Trophoblast cell (in vitro differentiated cells and primary cell): ENCODE measurements at regions not wholly inside any gene's neighbourhood (a gene's known extent, or its start where the extent isn't known, plus 50 kb on each side); places are given as distances from the start of the nearest gene placed in this dataset.
"Not testable (repeated sequence)": the region's sequence is repeated elsewhere in the genome, so short reads cannot be mapped to it uniquely, and the experiment has no call there.

Experiments
- DNase-seq, 2 donors: peaks; one replicate each; pipeline ENCODE4 v3.0.0-alpha.2; 2016
- H2AFZ ChIP-seq: 2 replicates; pipeline ENCODE4 v1.6.1; 2013; ENCODE audit warnings: low read length, moderate library complexity, mild to moderate bottlenecking; ENCODE audit not compliant: insufficient read depth, poor library complexity
- H2AK5ac ChIP-seq: 2 replicates; pipeline ENCODE4 v1.6.1; 2013; ENCODE audit warnings: mild to moderate bottlenecking, low read length
- H2BK120ac ChIP-seq: 2 replicates; pipeline ENCODE4 v1.6.1; 2013; ENCODE audit warnings: low read length, mild to moderate bottlenecking, moderate library complexity; ENCODE audit not compliant: insufficient read depth, poor library complexity
- H2BK12ac ChIP-seq: 2 replicates; pipeline ENCODE4 v1.6.1; 2013; ENCODE audit warnings: mild to moderate bottlenecking, low read length, moderate library complexity
- H2BK5ac ChIP-seq: 2 replicates; pipeline ENCODE4 v1.6.1; 2013; ENCODE audit warnings: low read length, low read depth, moderate library complexity, mild to moderate bottlenecking; ENCODE audit not compliant: poor library complexity
- H3K14ac ChIP-seq: 2 replicates; pipeline ENCODE4 v1.6.1; 2013; ENCODE audit warnings: mild to moderate bottlenecking, low read length
- H3K18ac ChIP-seq: 2 replicates; pipeline ENCODE4 v1.6.1; 2013; ENCODE audit warnings: mild to moderate bottlenecking, low read length
- H3K23ac ChIP-seq: 2 replicates; pipeline ENCODE4 v1.6.1; 2013; ENCODE audit warnings: low read length
- H3K27ac ChIP-seq: 2 replicates; pipeline ENCODE4 v1.5.1; 2013; ENCODE audit warnings: low read depth, mild to moderate bottlenecking, inconsistent platforms, low read length, moderate library complexity
- H3K27me3 ChIP-seq: 2 replicates; pipeline ENCODE4 v1.6.1; 2013; ENCODE audit warnings: inconsistent platforms, mild to moderate bottlenecking, low read length, moderate library complexity; ENCODE audit not compliant: insufficient read depth
- H3K36me3 ChIP-seq, 2 experiments: 1 replicate in 1 of 2; 2 replicates in 1 of 2; pipeline ENCODE4 v1.6.1; 2013; ENCODE audit warnings: low read length in 2 of 2, mild to moderate bottlenecking in 2 of 2, moderate library complexity in 1 of 2; ENCODE audit not compliant: insufficient read depth in 2 of 2, control insufficient read depth in 1 of 2
- H3K4ac ChIP-seq: 2 replicates; pipeline ENCODE4 v1.6.1; 2013; ENCODE audit warnings: low read depth, mild to moderate bottlenecking, low read length, moderate library complexity
- H3K4me1 ChIP-seq, 2 experiments: 1 replicate in 1 of 2; 2 replicates in 1 of 2; pipeline ENCODE4 v1.6.1; 2013; ENCODE audit warnings: low read length in 2 of 2, mild to moderate bottlenecking in 2 of 2, moderate library complexity in 1 of 2; ENCODE audit not compliant: insufficient read depth in 2 of 2, control insufficient read depth in 1 of 2
- H3K4me2 ChIP-seq: 2 replicates; pipeline ENCODE4 v1.6.1; 2013; ENCODE audit warnings: inconsistent platforms, mild to moderate bottlenecking, low read length, moderate library complexity
- H3K4me3 ChIP-seq: 2 replicates; pipeline ENCODE4 v1.5.1; 2013; ENCODE audit warnings: mild to moderate bottlenecking, low read depth, low read length, inconsistent platforms
- H3K79me1 ChIP-seq: one replicate; pipeline ENCODE4 v1.6.1; 2013; ENCODE audit warnings: low read length
- H3K79me2 ChIP-seq: 2 replicates; pipeline ENCODE4 v1.6.1; 2013; ENCODE audit warnings: low read length, mild to moderate bottlenecking; ENCODE audit not compliant: control insufficient read depth, insufficient read depth, poor library complexity
- H3K9ac ChIP-seq: 2 replicates; pipeline ENCODE4 v1.6.1; 2013; ENCODE audit warnings: mild to moderate bottlenecking, low read length
- H3K9me3 ChIP-seq: 2 replicates; pipeline ENCODE4 v1.6.1; 2013; ENCODE audit warnings: low read depth, mild to moderate bottlenecking, control low read depth, inconsistent platforms, low read length; ENCODE audit not compliant: insufficient read depth
- H4K12ac ChIP-seq: 2 replicates; pipeline ENCODE4 v1.6.1; 2013; ENCODE audit warnings: low read depth, mild to moderate bottlenecking, low read length, moderate library complexity
- H4K8ac ChIP-seq: 2 replicates; pipeline ENCODE4 v1.6.1; 2013; ENCODE audit warnings: low read depth, mild to moderate bottlenecking, low read length, moderate library complexity
- H4K91ac ChIP-seq: one replicate; pipeline ENCODE4 v1.6.1; 2013; ENCODE audit warnings: low read depth, mild to moderate bottlenecking, low read length, moderate library complexity
- WGBS: extraction: QIAGEN DNeasy Blood & Tissue Kit; methylation state at CpG from one replicate; pipeline ENCODE4 v1.1.7; 2013; ENCODE audit warnings: missing lambda C conversion rate; ENCODE audit not compliant: insufficient read length, insufficient coverage; ENCODE audit errors: extremely low coverage; 5-methylcytosine and 5-hydroxymethylcytosine counted together

DNA sequence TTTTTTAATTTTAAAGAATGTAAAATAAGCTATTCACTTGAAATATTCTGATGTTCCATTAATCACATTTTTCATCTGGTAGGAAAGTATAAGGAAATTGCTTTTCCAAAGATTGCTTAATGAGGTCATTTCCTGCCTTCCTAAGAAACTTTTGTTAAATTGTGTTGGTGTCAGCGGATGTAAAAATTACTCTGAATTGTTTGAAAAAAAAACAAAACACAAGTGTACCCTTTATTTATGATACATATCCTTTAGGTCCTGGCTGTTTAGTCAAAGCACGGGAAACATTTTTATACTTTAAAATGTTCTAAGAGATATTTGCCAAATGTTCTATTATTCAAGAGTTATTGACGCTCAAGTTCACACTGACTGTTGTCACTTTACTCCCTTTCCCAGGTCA is 1357.4 kb upstream of the GOT2 start:
- WGBS = no CpG with 5 or more reads among the region's 3 CpGs
- no peak overlapping the region for H3K4me2 ChIP-seq

DNA sequence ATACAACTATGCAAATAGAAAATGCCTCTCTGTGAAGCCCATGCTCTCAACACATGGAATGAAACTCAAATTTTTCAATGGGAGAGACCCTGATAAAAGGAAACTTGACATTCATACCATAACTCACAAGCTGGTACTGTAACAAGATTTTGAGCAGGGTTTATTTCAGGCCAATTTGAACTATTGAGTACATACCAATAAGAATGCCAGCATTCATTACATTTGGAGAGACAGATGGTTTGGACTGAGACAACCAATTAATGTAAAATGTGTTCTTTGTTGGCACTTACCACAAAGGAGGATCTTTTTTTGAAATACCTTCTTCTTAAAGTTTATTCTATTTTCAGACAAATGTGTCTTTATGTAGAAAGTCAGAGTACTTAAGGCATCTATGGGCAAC is 1357.0 kb upstream of the GOT2 start:
- Histone ChIP-seq H2AK5ac (no peak overlapping the region), H2AFZ (no peak overlapping the region)
- DNase-seq = no peak

More for the DNA sequence above, 1357.4 kb upstream of the GOT2 start:
- Histone ChIP-seq H3K4me1 (no peaks in the 10 kb centered on the region), H2BK120ac (no peak overlapping the region), H2AFZ (no peak overlapping the region), H3K23ac (no peak overlapping the region), H3K36me3 (no peaks in the 10 kb centered on the region), H3K4me3 (no peak overlapping the region), H3K4ac (no peak overlapping the region), H2BK12ac (no peak overlapping the region), H3K18ac (no peak overlapping the region), H3K14ac (no peak overlapping the region), H3K79me1 (no peaks in the 10 kb centered on the region), H4K91ac (no peak overlapping the region), H3K79me2 (no peaks in the 10 kb centered on the region), H2AK5ac (no peak overlapping the region), H3K9me3 (no peaks in the 10 kb centered on the region), H4K8ac (no peak overlapping the region), H2BK5ac (no peak overlapping the region), H3K27ac (no peak overlapping the region), H3K9ac (no peak overlapping the region), H3K27me3 (no peaks in the 10 kb centered on the region), H4K12ac (no peak overlapping the region)
- DNase-seq = no peak

DNA sequence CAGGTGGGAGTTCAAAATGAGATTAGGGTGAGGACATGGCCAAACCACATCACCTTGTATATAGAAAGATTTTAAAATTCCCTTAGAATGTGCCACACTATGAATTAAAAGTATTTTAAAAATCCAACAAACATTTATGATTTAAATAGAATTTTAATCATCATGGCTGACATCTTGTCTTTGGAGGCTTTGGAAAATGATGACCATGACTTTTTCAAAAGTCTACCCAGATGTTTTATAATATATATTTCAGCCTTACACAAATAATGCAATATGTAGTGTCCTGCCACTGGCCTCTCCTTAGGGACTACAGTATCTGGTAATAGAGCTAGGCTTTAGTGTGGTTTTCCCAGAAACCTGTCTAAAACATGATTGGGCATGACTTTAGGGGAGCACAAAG is 1353.4 kb upstream of the GOT2 start:
- Histone ChIP-seq H3K18ac (no peak overlapping the region), H3K9ac (no peak overlapping the region), H3K4me3 (no peak overlapping the region), H3K4ac (no peak overlapping the region), H2BK5ac (no peak overlapping the region), H2AK5ac (no peak overlapping the region), H3K27me3 (no peaks in the 10 kb centered on the region), H2BK12ac (no peak overlapping the region), H3K4me1 (no peaks in the 10 kb centered on the region), H4K12ac (no peak overlapping the region), H3K79me1 (no peaks in the 10 kb centered on the region), H2AFZ (no peak overlapping the region), H3K36me3 (no peaks in the 10 kb centered on the region), H3K9me3 (no peaks in the 10 kb centered on the region), H4K91ac (no peak overlapping the region), H4K8ac (no peak overlapping the region), H3K79me2 (no peaks in the 10 kb centered on the region), H2BK120ac (no peak overlapping the region), H3K27ac (no peak overlapping the region), H3K14ac (no peak overlapping the region), H3K23ac (no peak overlapping the region), H3K4me2 (no peak overlapping the region)
- DNase-seq = no peak

More for the DNA sequence above, 1357.0 kb upstream of the GOT2 start:
- no peak overlapping the region for H3K18ac ChIP-seq
- H4K91ac ChIP-seq = no peak overlapping the region
- no peaks in the 10 kb centered on the region for H3K79me1 ChIP-seq
- H3K79me2 ChIP-seq = no peaks in the 10 kb centered on the region
- no peak overlapping the region for H3K4me3 ChIP-seq
- no peak overlapping the region for H3K27ac ChIP-seq
- H3K4me1 ChIP-seq = no peaks in the 10 kb centered on the region
- H3K36me3 ChIP-seq = no peaks in the 10 kb centered on the region
- no peak overlapping the region for H2BK5ac ChIP-seq
- H3K14ac ChIP-seq = no peak overlapping the region
- no peak overlapping the region for H4K12ac ChIP-seq
- H3K9ac ChIP-seq = no peak overlapping the region
- no peak overlapping the region for H2BK12ac ChIP-seq
- H3K4ac ChIP-seq = no peak overlapping the region
- no peak overlapping the region for H4K8ac ChIP-seq
- no peaks in the 10 kb centered on the region for H3K27me3 ChIP-seq
- H3K4me2 ChIP-seq = no peak overlapping the region
- no peak overlapping the region for H2BK120ac ChIP-seq
- H3K9me3 ChIP-seq = no peaks in the 10 kb centered on the region
- H3K23ac ChIP-seq = no peak overlapping the region

DNA sequence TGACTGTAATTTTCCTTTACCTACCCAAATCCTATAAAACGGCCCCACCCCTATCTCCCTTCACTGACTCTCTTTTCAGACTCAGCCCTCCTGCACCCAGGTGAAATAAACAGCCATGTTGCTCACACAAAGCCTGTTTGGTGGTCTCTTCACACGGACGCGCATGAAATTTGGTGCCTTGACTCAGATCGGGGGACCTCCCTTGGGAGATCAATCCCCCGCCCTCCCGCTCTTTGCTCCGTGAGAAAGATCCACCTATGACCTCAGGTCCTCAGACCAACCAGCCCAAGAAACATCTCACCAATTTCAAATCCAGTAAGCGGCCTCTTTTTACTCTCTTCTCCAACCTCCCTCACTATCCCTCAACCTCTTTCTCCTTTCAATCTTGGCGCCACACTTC is 1344.7 kb upstream of the GOT2 start:
- H3K9ac ChIP-seq, H2AFZ ChIP-seq, H3K27me3 ChIP-seq, H3K4me1 ChIP-seq, H3K27ac ChIP-seq, H3K79me2 ChIP-seq, H3K18ac ChIP-seq, H3K4me2 ChIP-seq, H3K4ac ChIP-seq, H2BK5ac ChIP-seq, H3K9me3 ChIP-seq, H3K23ac ChIP-seq, H2BK12ac ChIP-seq, H4K91ac ChIP-seq, H3K4me3 ChIP-seq, H3K14ac ChIP-seq, H2BK120ac ChIP-seq, H3K36me3 ChIP-seq, H4K12ac ChIP-seq, H3K79me1 ChIP-seq, DNase-seq, H4K8ac ChIP-seq, H2AK5ac ChIP-seq: not testable (repeated sequence)
- WGBS = 83% methylated on average over 1 of the region's 10 CpGs

DNA sequence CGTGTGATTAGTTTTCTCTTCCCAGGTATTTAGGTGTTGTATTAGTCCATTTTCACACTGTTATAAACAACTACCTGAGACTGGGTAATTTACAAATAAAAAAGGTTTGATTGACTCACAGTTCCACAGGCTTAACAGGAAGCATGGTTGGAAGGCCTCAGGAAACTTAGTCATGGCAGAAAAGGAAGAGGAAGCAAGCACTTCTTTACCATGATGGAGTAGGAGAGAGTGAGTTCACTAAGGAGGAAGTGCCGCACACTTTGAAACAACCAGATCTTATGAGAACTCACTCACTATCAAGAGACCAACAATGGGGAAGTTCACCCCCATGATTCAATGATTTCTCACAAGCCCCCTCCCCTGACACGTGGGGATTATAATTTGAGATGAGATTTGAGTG is 1343.7 kb upstream of the GOT2 start:
- Histone ChIP-seq H3K79me2 (no peaks in the 10 kb centered on the region), H4K8ac (no peak overlapping the region), H2BK12ac (no peak overlapping the region), H2BK5ac (no peak overlapping the region), H3K4me3 (no peak overlapping the region), H3K4me2 (no peak overlapping the region), H3K9me3 (no peaks in the 10 kb centered on the region), H3K27ac (no peak overlapping the region), H2BK120ac (no peak overlapping the region), H3K14ac (no peak overlapping the region), H3K27me3 (no peaks in the 10 kb centered on the region), H3K36me3 (no peaks in the 10 kb centered on the region), H3K4me1 (no peaks in the 10 kb centered on the region), H3K4ac (no peak overlapping the region), H2AFZ (no peak overlapping the region), H3K79me1 (no peaks in the 10 kb centered on the region), H3K23ac (no peak overlapping the region), H2AK5ac (no peak overlapping the region), H3K9ac (no peak overlapping the region), H4K12ac (no peak overlapping the region), H4K91ac (no peak overlapping the region), H3K18ac (no peak overlapping the region)
- no peak for DNase-seq
- WGBS = no CpG with 5 or more reads among the region's 3 CpGs
